ENCODE measurements at regions not wholly inside any gene's neighbourhood (a gene's known extent, or its start where the extent isn't known, plus 50 kb on each side); places are given as distances from the start of the nearest gene placed in this dataset.

GRCh38 chrX:8274170-8274569 lies 103.1 kb upstream of the VCX2 start:
- CTCF ChIA-PET, result no interaction called here
- in situ Hi-C loops (cut with HindIII; ENCODE audit: low pct_unique_long_range_greater_than_20kb, low sequenced_read_pairs), result no loop called here

DNA sequence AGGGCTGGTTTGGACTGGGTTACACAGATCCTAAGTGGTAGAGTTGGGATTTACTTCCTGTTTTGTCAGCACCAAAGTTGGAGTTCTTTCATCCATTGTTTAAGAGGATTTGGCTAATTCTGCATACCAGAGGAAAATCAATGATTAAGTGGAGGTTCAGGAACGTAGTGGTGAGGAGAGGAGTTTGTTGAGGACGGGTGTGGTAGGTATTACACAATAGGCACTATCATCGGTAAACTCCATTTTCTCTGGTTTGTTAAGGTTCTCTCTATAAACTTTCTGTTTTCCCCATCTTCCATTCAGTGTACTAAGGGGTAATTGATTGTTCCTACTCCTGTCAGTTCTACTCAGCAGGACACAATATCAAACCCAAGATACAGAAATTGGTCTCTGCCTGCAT lies 107.5 kb upstream of the VCX2 start:
- no peaks in the 10 kb centered on the region for H3K27me3 ChIP-seq (ENCODE audit: control insufficient read depth, insufficient read depth, low read length)
- no peaks in the 10 kb centered on the region for H3K36me3 ChIP-seq (ENCODE audit: control insufficient read depth, insufficient read depth, low read length)
- no peak for TF ChIP-seq CTCF (IDR thresholded peaks at IDR 0.05)
- no peak for TF ChIP-seq TCF7L2 (IDR thresholded peaks at IDR 0.05; ENCODE audit: low read depth, low read length)
- TF ChIP-seq, protein P1, sequence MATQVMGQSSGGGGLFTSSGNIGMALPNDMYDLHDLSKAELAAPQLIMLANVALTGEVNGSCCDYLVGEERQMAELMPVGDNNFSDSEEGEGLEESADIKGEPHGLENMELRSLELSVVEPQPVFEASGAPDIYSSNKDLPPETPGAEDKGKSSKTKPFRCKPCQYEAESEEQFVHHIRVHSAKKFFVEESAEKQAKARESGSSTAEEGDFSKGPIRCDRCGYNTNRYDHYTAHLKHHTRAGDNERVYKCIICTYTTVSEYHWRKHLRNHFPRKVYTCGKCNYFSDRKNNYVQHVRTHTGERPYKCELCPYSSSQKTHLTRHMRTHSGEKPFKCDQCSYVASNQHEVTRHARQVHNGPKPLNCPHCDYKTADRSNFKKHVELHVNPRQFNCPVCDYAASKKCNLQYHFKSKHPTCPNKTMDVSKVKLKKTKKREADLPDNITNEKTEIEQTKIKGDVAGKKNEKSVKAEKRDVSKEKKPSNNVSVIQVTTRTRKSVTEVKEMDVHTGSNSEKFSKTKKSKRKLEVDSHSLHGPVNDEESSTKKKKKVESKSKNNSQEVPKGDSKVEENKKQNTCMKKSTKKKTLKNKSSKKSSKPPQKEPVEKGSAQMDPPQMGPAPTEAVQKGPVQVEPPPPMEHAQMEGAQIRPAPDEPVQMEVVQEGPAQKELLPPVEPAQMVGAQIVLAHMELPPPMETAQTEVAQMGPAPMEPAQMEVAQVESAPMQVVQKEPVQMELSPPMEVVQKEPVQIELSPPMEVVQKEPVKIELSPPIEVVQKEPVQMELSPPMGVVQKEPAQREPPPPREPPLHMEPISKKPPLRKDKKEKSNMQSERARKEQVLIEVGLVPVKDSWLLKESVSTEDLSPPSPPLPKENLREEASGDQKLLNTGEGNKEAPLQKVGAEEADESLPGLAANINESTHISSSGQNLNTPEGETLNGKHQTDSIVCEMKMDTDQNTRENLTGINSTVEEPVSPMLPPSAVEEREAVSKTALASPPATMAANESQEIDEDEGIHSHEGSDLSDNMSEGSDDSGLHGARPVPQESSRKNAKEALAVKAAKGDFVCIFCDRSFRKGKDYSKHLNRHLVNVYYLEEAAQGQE (IDR thresholded peaks at IDR 0.05; ENCODE audit: insufficient read depth in 1 of 2, low read depth in 2 of 2, low read length in 1 of 2), result no peak
- no peak for TF ChIP-seq POLR2AphosphoS5 (IDR thresholded peaks at IDR 0.05; ENCODE audit: low read depth, low read length)
- TF ChIP-seq SIN3A (IDR thresholded peaks at IDR 0.05; ENCODE audit: borderline replicate concordance, insufficient read depth, low read depth, low read length), result no peak
- H3K27ac ChIP-seq (ENCODE audit: low read length), result no peak overlapping the region
- POLR2A ChIA-PET, result no interaction called here
- no peak overlapping the region for H3K4me3 ChIP-seq (ENCODE audit: low read depth in 2 of 2, low read length in 2 of 2)
- no peak for ATAC-seq
- no TSS peak for BruUV-seq (replicated peaks)
- no peaks in the 10 kb centered on the region for H3K4me1 ChIP-seq (ENCODE audit: control insufficient read depth, insufficient read depth, low read length)
- intact Hi-C loops (cut with micrococcal nuclease; ENCODE audit: unreplicated experiment) (no loop called here), in situ Hi-C loops (cut with HindIII; ENCODE audit: low pct_unique_long_range_greater_than_20kb, low sequenced_read_pairs) (no loop called here)
- no peaks in the 10 kb centered on the region for H3K9me3 ChIP-seq (ENCODE audit: control insufficient read depth, insufficient read depth, low read depth, low read length)
- DNase-seq (ENCODE audit: low read depth, low spot score), result no peak
- CTCF ChIA-PET, result no interaction called here

More at GRCh38 chrX:8274170-8274569, 103.1 kb upstream of the VCX2 start:
- intact Hi-C loops (cut with micrococcal nuclease; ENCODE audit: unreplicated experiment), result no loop called here
- TF ChIP-seq, protein P1 (IDR thresholded peaks at IDR 0.05; ENCODE audit: insufficient read depth in 1 of 2, low read depth in 2 of 2, low read length in 1 of 2), result no peak
- TF ChIP-seq POLR2AphosphoS5 (IDR thresholded peaks at IDR 0.05; ENCODE audit: low read depth, low read length), result no peak
- TF ChIP-seq TCF7L2 (IDR thresholded peaks at IDR 0.05; ENCODE audit: low read depth, low read length), result no peak
- no peak for TF ChIP-seq SIN3A (IDR thresholded peaks at IDR 0.05; ENCODE audit: borderline replicate concordance, insufficient read depth, low read depth, low read length)
- no peak for TF ChIP-seq CTCF (IDR thresholded peaks at IDR 0.05)
- ATAC-seq (no peak), DNase-seq (ENCODE audit: low read depth, low spot score) (no peak)
- Histone ChIP-seq H3K4me1 (ENCODE audit: control insufficient read depth, insufficient read depth, low read length) (no peaks in the 10 kb centered on the region), H3K36me3 (ENCODE audit: control insufficient read depth, insufficient read depth, low read length) (no peaks in the 10 kb centered on the region), H3K4me3 (ENCODE audit: low read depth in 2 of 2, low read length in 2 of 2) (no peak overlapping the region), H3K9me3 (ENCODE audit: control insufficient read depth, insufficient read depth, low read depth, low read length) (no peaks in the 10 kb centered on the region), H3K27me3 (ENCODE audit: control insufficient read depth, insufficient read depth, low read length) (no peaks in the 10 kb centered on the region), H3K27ac (ENCODE audit: low read length) (no peak overlapping the region)
- no TSS peak for BruUV-seq (replicated peaks)
- POLR2A ChIA-PET, result no interaction called here

Measured in Panc1 (cell line).